ENCODE measurements at regions not wholly inside any gene's neighbourhood (a gene's known extent, or its start where the extent isn't known, plus 50 kb on each side); places are given as distances from the start of the nearest gene placed in this dataset.

- TF ChIP-seq ZBTB33 (IDR thresholded peaks at IDR 0.05), result no peak
- TF ChIP-seq CTCF (IDR thresholded peaks at IDR 0.05; ENCODE audit: low read depth, low read length, missing input control), result no peak
- no peak for TF ChIP-seq EGR1 (IDR thresholded peaks at IDR 0.05; ENCODE audit: low read depth in 2 of 2)
- TF ChIP-seq NR2F2 (IDR thresholded peaks at IDR 0.05), result no peak
- TF ChIP-seq RAD21 (IDR thresholded peaks at IDR 0.05), result no peak
- TF ChIP-seq MAX (IDR thresholded peaks at IDR 0.05), result no peak
- no peak for TF ChIP-seq GABPA (IDR thresholded peaks at IDR 0.05 in 1 of 2, conservative IDR thresholded peaks at IDR 0.05 in 1 of 2)
- TF ChIP-seq REST (IDR thresholded peaks at IDR 0.05), result no peak
- no peak for TF ChIP-seq JUND (IDR thresholded peaks at IDR 0.05)
- no peak for TF ChIP-seq SP1 (IDR thresholded peaks at IDR 0.05)
- no peak for TF ChIP-seq TAF1 (conservative IDR thresholded peaks at IDR 0.05)
- no peak for TF ChIP-seq FOXA2 (IDR thresholded peaks at IDR 0.05)
- no peak for TF ChIP-seq FOXA1 (IDR thresholded peaks at IDR 0.05)
- TF ChIP-seq ATF3 (IDR thresholded peaks at IDR 0.05), result no peak
These were observed 233.2 kb upstream of the RFX3 start for GRCh38 chr9:3758816-3759576.

All from liver (tissue), 3 donors.